ENCODE measurements at regions not wholly inside any gene's neighbourhood (a gene's known extent, or its start where the extent isn't known, plus 50 kb on each side); places are given as distances from the start of the nearest gene placed in this dataset.

DNA sequence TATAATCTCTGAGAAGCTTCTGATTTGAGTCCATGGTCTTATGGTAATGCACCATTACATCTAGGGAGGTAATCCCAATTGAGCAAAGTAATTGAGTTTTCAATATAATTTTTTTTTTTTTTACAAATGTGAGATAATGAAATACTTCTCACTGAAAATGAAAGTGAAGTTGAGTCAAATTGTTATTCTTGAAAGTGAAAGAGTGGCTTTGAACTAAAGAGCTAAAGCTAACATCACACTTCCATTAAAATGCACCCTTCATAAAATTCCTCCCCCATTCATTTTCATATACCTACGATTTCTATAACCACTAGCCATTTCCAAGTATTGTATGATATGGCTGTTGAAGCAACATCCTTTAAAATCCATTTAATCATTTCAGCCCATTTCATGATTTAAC is 149.1 kb upstream of the IMPG1 start:
- intact Hi-C loops (cut with micrococcal nuclease) = no loop called here
- Histone ChIP-seq H4K20me1 (ENCODE audit: insufficient read depth) (no peaks in the 10 kb centered on the region), H3K79me2 (ENCODE audit: insufficient read depth, low read length) (no peaks in the 10 kb centered on the region), H3K9me2 (ENCODE audit: insufficient read depth) (no peaks in the 10 kb centered on the region), H3K27ac (ENCODE audit: low read depth, low read length) (no peak overlapping the region), H3K4me3 (replicated peaks in 1 of 2; ENCODE audit: low read depth in 1 of 2, low read length in 2 of 2) (no peak overlapping the region), H3K4me2 (ENCODE audit: low read length) (no peak overlapping the region), H2AFZ (ENCODE audit: low read depth, low read length, poor library complexity, severe bottlenecking) (no peak overlapping the region), H3K27me3 (ENCODE audit: insufficient read depth, low read length) (no peaks in the 10 kb centered on the region), H3K4me1 (ENCODE audit: control insufficient read depth in 1 of 2, insufficient read depth in 2 of 2, low read length in 2 of 2) (no peaks in the 10 kb centered on the region), H3K36me3 (ENCODE audit: control insufficient read depth in 1 of 2, insufficient read depth in 2 of 2, low read length in 2 of 2) (no peaks in the 10 kb centered on the region), H3K9ac (ENCODE audit: low read length) (no peak overlapping the region), H3K9me3 (ENCODE audit: control insufficient read depth in 1 of 2, insufficient read depth in 1 of 2, low read depth in 1 of 2, low read length in 2 of 2) (no peaks in the 10 kb centered on the region)
- BruUV-seq (replicated peaks) = no TSS peak
- ChIA-PET POLR2A (no interaction called here), CTCF (no interaction called here), RAD21 (ENCODE audit: low non-redundant PET in 1 of 2, low total read pairs in 2 of 2, uncharacterized antibody in 2 of 2, unreplicated experiment in 2 of 2) (no interaction called here)
- no peak for ATAC-seq
- TF ChIP-seq, protein P1, sequence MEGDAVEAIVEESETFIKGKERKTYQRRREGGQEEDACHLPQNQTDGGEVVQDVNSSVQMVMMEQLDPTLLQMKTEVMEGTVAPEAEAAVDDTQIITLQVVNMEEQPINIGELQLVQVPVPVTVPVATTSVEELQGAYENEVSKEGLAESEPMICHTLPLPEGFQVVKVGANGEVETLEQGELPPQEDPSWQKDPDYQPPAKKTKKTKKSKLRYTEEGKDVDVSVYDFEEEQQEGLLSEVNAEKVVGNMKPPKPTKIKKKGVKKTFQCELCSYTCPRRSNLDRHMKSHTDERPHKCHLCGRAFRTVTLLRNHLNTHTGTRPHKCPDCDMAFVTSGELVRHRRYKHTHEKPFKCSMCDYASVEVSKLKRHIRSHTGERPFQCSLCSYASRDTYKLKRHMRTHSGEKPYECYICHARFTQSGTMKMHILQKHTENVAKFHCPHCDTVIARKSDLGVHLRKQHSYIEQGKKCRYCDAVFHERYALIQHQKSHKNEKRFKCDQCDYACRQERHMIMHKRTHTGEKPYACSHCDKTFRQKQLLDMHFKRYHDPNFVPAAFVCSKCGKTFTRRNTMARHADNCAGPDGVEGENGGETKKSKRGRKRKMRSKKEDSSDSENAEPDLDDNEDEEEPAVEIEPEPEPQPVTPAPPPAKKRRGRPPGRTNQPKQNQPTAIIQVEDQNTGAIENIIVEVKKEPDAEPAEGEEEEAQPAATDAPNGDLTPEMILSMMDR (IDR thresholded peaks at IDR 0.05 in 2 of 3, conservative IDR thresholded peaks at IDR 0.05 in 1 of 3; ENCODE audit: borderline replicate concordance in 1 of 3, insufficient read depth in 1 of 3, low read depth in 2 of 3, low read length in 2 of 3) = no peak
- TF ChIP-seq, protein P2, sequence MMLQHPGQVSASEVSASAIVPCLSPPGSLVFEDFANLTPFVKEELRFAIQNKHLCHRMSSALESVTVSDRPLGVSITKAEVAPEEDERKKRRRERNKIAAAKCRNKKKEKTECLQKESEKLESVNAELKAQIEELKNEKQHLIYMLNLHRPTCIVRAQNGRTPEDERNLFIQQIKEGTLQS (IDR thresholded peaks at IDR 0.05) = no peak
- TF ChIP-seq YY1 (IDR thresholded peaks at IDR 0.05; ENCODE audit: extremely low read depth, insufficient replicate concordance, low read depth, low read length) (no peak), ZFX (IDR thresholded peaks at IDR 0.05) (no peak), TCF7L2 (IDR thresholded peaks at IDR 0.05; ENCODE audit: borderline replicate concordance, extremely low read depth, insufficient read depth, insufficient read length) (no peak), SIN3A (IDR thresholded peaks at IDR 0.05; ENCODE audit: low read depth) (no peak), CBX3 (IDR thresholded peaks at IDR 0.05; ENCODE audit: low read depth) (no peak), ELF1 (IDR thresholded peaks at IDR 0.05; ENCODE audit: borderline replicate concordance, low read depth) (no peak), POLR2A (IDR thresholded peaks at IDR 0.05; ENCODE audit: borderline replicate concordance, extremely low read depth, insufficient read depth, insufficient read length) (no peak), CEBPB (IDR thresholded peaks at IDR 0.05; ENCODE audit: low read depth) (no peak), ZNF274 (IDR thresholded peaks at IDR 0.05; ENCODE audit: low read depth, low read length) (no peak), SRF (IDR thresholded peaks at IDR 0.05; ENCODE audit: low read depth) (no peak), EZH2 (IDR thresholded peaks at IDR 0.05) (no peak)
- TF ChIP-seq, protein P3, sequence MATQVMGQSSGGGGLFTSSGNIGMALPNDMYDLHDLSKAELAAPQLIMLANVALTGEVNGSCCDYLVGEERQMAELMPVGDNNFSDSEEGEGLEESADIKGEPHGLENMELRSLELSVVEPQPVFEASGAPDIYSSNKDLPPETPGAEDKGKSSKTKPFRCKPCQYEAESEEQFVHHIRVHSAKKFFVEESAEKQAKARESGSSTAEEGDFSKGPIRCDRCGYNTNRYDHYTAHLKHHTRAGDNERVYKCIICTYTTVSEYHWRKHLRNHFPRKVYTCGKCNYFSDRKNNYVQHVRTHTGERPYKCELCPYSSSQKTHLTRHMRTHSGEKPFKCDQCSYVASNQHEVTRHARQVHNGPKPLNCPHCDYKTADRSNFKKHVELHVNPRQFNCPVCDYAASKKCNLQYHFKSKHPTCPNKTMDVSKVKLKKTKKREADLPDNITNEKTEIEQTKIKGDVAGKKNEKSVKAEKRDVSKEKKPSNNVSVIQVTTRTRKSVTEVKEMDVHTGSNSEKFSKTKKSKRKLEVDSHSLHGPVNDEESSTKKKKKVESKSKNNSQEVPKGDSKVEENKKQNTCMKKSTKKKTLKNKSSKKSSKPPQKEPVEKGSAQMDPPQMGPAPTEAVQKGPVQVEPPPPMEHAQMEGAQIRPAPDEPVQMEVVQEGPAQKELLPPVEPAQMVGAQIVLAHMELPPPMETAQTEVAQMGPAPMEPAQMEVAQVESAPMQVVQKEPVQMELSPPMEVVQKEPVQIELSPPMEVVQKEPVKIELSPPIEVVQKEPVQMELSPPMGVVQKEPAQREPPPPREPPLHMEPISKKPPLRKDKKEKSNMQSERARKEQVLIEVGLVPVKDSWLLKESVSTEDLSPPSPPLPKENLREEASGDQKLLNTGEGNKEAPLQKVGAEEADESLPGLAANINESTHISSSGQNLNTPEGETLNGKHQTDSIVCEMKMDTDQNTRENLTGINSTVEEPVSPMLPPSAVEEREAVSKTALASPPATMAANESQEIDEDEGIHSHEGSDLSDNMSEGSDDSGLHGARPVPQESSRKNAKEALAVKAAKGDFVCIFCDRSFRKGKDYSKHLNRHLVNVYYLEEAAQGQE (IDR thresholded peaks at IDR 0.05; ENCODE audit: low read depth) = no peak
- DNase-seq (ENCODE audit: low read depth, low spot score) = no peak

All from HCT116 (cell line).